GM10248 (cell line): ENCODE measurements at regions not wholly inside any gene's neighbourhood (a gene's known extent, or its start where the extent isn't known, plus 50 kb on each side); places are given as distances from the start of the nearest gene placed in this dataset.

Experiments
- CTCF ChIA-PET: fragments of 300-600 bp; sonication (Branson Sonifier 250); formaldehyde crosslinking; extraction: SDS; loops from one replicate; lab custom pipeline; 2021; ENCODE audit warnings: antibody characterized with exemption; lab: Yijun Ruan, JAX
- POLR2A ChIA-PET: fragments of 350-650 bp; sonication (Branson Sonifier 250); formaldehyde crosslinking; extraction: SDS; loops from one replicate; lab custom pipeline; 2020; ENCODE audit warnings: antibody characterized with exemption; lab: Yijun Ruan, JAX
- DNase-seq: peaks from one replicate; pipeline ENCODE4 v3.0.0; 2012; ENCODE audit errors: extremely low spot score
- CTCF ChIP-seq: IDR thresholded peaks from 2 replicates; pipeline ENCODE4 v1.5.1; 2012; ENCODE audit warnings: mild to moderate bottlenecking, low read depth; ENCODE audit errors: extremely low read depth, missing control alignments, control extremely low read depth

DNA sequence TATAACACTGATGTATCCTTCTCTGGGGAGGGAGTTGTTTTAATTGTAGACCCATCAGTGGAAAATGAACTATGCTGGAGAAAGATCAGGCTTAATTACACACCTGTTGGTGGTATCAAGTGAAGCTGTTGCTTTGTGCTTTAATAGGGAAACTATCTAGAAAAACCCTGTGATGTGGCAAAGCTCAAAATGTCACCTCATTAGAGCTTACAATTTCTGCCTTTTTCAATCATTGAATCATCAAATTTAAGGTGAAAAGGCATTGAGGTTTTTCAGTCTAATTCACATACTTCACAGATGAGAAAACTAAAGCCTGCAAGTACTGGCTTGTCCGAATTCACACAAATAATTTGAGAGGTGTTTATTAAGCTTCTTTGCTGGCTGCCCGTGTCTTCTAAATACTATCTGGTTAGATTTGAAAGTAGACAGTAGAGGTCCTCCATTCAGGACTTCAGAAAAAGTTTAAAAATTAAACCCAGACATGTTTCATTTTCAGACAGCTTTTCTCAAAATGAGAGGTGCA lies 143.3 kb upstream of the MAP3K7 start:
- no peak for TF ChIP-seq CTCF
- CTCF ChIA-PET: interaction anchor here (1.1 kb wide), 1 partner anchor 16 kb away, joined by 3 read pairs; no protein-coding TSS in a partner anchor

GRCh38 chr6:90729057-90729456 lies 142.2 kb upstream of the MAP3K7 start:
- POLR2A ChIA-PET: no interaction called here
- TF ChIP-seq CTCF: no peak
- CTCF ChIA-PET: interaction anchor here (0.9 to 1.0 kb wide), 3 partner anchors 12 to 17 kb away, joined by 3 read pairs; no protein-coding TSS in a partner anchor

More for the DNA sequence above, 143.3 kb upstream of the MAP3K7 start:
- DNase-seq: no peak
- POLR2A ChIA-PET: no interaction called here

DNA sequence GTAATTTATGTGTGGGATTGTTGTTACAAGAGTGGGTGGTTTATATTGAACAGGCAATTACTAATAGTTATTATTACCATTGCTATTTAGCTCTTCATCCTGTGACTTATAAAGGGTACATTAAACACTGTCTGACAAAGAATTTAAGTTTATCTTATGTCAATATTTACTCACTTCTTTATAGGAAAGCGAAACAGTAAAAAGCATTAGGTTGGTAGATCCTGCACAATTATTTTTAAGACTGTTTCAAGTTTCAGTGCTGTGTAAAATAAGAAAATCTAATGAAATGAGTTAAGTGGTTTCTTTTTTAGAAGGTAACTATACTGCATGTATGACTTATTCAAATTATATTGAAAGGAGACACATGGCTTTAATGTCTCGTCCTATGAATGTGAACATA lies 135.8 kb upstream of the MAP3K7 start:
- ChIA-PET POLR2A (no interaction called here), CTCF (no interaction called here)
- DNase-seq: no peak
- no peak for TF ChIP-seq CTCF

More at GRCh38 chr6:90729057-90729456, 142.2 kb upstream of the MAP3K7 start:
- DNase-seq: no peak

- DNase-seq: no peak
- ChIA-PET CTCF (no interaction called here), POLR2A (no interaction called here)
- TF ChIP-seq CTCF: no peak
Measured at GRCh38 chr6:90720404-90720803, 133.5 kb upstream of the MAP3K7 start.

DNA sequence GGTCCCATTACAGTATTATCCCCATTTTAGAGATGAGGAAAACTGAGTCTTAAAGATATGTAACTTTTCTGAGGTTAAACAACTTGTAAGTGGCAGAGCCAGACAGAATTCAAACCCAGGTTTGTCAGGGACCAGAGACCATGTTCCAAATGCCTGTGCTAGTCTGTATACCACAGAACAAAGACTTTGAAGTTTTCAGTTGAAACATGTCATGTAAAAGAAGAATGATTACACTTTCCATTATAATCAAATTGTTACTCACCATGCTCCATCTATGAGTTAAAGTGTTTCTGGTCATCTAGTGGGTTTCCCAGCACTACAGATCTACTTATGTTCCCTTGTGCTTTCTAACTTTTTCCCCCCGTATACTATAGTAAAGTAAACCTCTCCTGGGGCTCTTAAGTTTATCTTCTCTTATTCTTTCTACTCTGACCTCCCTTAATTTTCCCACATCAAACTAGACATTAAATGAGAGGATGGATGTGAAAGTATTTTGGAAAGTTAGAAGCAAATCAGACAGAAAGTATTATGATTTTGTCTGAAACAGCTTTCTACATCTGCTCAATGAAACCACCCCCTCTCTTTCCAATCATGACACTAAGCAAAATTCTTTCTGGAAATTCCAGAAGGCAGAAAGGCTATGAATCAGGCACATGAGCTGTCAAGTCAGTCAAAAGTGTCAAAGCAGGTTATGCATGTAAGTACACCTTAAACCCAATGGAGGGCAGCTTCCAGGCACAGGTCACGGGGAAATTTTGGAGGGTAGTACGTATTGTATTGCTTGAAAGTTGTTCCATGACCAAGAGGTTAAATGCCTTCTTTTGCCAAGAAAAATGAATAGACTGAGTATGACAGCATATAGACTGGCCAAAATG lies 132.7 kb upstream of the MAP3K7 start:
- no peak for TF ChIP-seq CTCF
- CTCF ChIA-PET: no interaction called here
- POLR2A ChIA-PET: no interaction called here
- no peak for DNase-seq

DNA sequence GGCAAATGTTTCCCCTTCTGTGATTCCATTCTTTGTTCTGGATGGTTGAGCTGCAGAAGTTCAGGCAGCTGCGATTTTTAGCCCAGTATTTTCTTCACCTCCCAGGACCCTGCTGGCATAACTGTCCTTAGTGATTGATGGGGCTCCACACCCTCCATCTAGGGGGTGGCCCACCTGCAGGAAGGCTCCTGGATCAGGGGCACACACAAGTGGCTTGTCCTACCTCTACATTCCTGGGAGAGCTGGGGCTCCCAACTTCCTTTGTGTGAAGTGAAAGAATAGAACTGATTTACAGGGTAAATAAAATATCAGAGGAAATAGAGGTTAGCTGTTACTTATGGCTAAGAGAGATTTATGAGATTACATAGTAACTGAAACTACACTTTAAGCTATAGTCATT lies 129.5 kb upstream of the MAP3K7 start:
- no peak for DNase-seq
- POLR2A ChIA-PET: no interaction called here
- CTCF ChIA-PET: interaction anchor here (1.3 kb wide), 1 partner anchor 76 kb away, joined by 3 read pairs; no protein-coding TSS in a partner anchor
- TF ChIP-seq CTCF: no peak
